Neuronal stem cell (in vitro differentiated cells): ENCODE measurements at regions not wholly inside any gene's neighbourhood (a gene's known extent, or its start where the extent isn't known, plus 50 kb on each side); places are given as distances from the start of the nearest gene placed in this dataset.

Source experiments
- DNase-seq: peaks from one replicate; pipeline ENCODE4 v3.0.0-alpha.2; 2013; ENCODE audit warnings: low spot score
- H2AFZ ChIP-seq: one replicate; pipeline ENCODE4 v1.6.1; 2013; ENCODE audit warnings: mild to moderate bottlenecking, low read length, inconsistent platforms
- H2AK5ac ChIP-seq: 2 replicates; pipeline ENCODE4 v1.6.1; 2013; ENCODE audit warnings: low read depth, mild to moderate bottlenecking, inconsistent platforms, low read length, moderate library complexity, mixed read lengths
- H2BK120ac ChIP-seq: 2 replicates; pipeline ENCODE4 v1.6.1; 2013; ENCODE audit warnings: low read depth, mild to moderate bottlenecking, inconsistent platforms, low read length, moderate library complexity, mixed read lengths
- H2BK12ac ChIP-seq: one replicate; pipeline ENCODE4 v1.6.1; 2013; ENCODE audit warnings: low read length, inconsistent platforms
- H2BK15ac ChIP-seq: 2 replicates; pipeline ENCODE4 v1.6.1; 2013; ENCODE audit warnings: mild to moderate bottlenecking, low read length, inconsistent platforms, mixed read lengths
- H2BK5ac ChIP-seq: one replicate; pipeline ENCODE4 v1.6.1; 2013; ENCODE audit warnings: inconsistent platforms, mild to moderate bottlenecking, low read length, moderate library complexity
- H3K14ac ChIP-seq: one replicate; pipeline ENCODE4 v1.6.1; 2013; ENCODE audit warnings: low read length, inconsistent platforms
- H3K18ac ChIP-seq: 2 replicates; pipeline ENCODE4 v1.6.1; 2013; ENCODE audit warnings: low read length, inconsistent platforms
- H3K23ac ChIP-seq: 2 replicates; pipeline ENCODE4 v1.6.1; 2013; ENCODE audit warnings: low read depth, mild to moderate bottlenecking, mixed read lengths, low read length, inconsistent platforms; ENCODE audit not compliant: poor library complexity
- H3K27ac ChIP-seq: replicated peaks from 3 replicates; pipeline ENCODE4 v1.5.1; 2013; ENCODE audit warnings: low read length, inconsistent platforms
- H3K27me3 ChIP-seq, 3 experiments: 2 replicates each; pipeline ENCODE4 v1.6.1; 2013; ENCODE audit warnings: low read length in 3 of 3, mild to moderate bottlenecking in 2 of 3, inconsistent platforms in 1 of 3, low read depth in 1 of 3, mixed read lengths in 1 of 3, moderate library complexity in 1 of 3; ENCODE audit not compliant: control insufficient read depth in 3 of 3, insufficient read depth in 3 of 3
- H3K36me3 ChIP-seq, 2 donors: replicated peaks in 1 of 2; 2 replicates each; pipeline ENCODE4 v1.6.1; 2013; ENCODE audit warnings: low read length in 2 of 2; ENCODE audit not compliant: control insufficient read depth in 2 of 2, insufficient read depth in 2 of 2
- H3K4ac ChIP-seq: 2 replicates; pipeline ENCODE4 v1.6.1; 2013; ENCODE audit warnings: inconsistent platforms, mild to moderate bottlenecking, low read length, moderate library complexity
- H3K4me1 ChIP-seq, 2 donors: 1 replicate in 1 of 2; 2 replicates in 1 of 2; pipeline ENCODE4 v1.6.1; 2013; ENCODE audit warnings: low read length in 2 of 2, low read depth in 1 of 2; ENCODE audit not compliant: control insufficient read depth in 2 of 2, insufficient read depth in 1 of 2
- H3K4me2 ChIP-seq: one replicate; pipeline ENCODE4 v1.6.1; 2013; ENCODE audit warnings: mild to moderate bottlenecking, low read length, inconsistent platforms; ENCODE audit not compliant: insufficient read depth, poor library complexity, severe bottlenecking
- H3K4me3 ChIP-seq, 2 donors: 2 replicates each; pipeline ENCODE4 v1.5.1; 2013; ENCODE audit warnings: low read length in 2 of 2, mild to moderate bottlenecking in 2 of 2, inconsistent platforms in 1 of 2, moderate library complexity in 1 of 2
- H3K79me1 ChIP-seq: one replicate; pipeline ENCODE4 v1.6.1; 2013; ENCODE audit warnings: low read depth, mild to moderate bottlenecking, inconsistent platforms, low read length, moderate library complexity
- H3K9ac ChIP-seq: one replicate; pipeline ENCODE4 v1.6.1; 2013; ENCODE audit warnings: mild to moderate bottlenecking, low read depth, low read length, inconsistent platforms; ENCODE audit not compliant: poor library complexity
- H3K9me3 ChIP-seq, 2 donors: replicated peaks in 1 of 2; 2 replicates each; pipeline versions ENCODE3 to v1.6.1; 2013; ENCODE audit warnings: low read length in 2 of 2, mild to moderate bottlenecking in 2 of 2, inconsistent platforms in 1 of 2, low read depth in 1 of 2, mixed read lengths in 1 of 2, moderate library complexity in 1 of 2; ENCODE audit not compliant: control insufficient read depth in 2 of 2, insufficient read depth in 1 of 2
- H4K8ac ChIP-seq: one replicate; pipeline ENCODE4 v1.6.1; 2013; ENCODE audit warnings: low read depth, mild to moderate bottlenecking, inconsistent platforms, low read length, moderate library complexity
- H4K91ac ChIP-seq: one replicate; pipeline ENCODE4 v1.6.1; 2013; ENCODE audit warnings: low read length, low read depth, mild to moderate bottlenecking, inconsistent platforms; ENCODE audit not compliant: poor library complexity
- WGBS, 2 donors: extraction: QIAGEN DNeasy Blood & Tissue Kit; methylation state at CpG; one replicate each; pipeline ENCODE4 v1.1.7; 2013; ENCODE audit warnings: missing lambda C conversion rate in 2 of 2, mixed read lengths in 1 of 2; ENCODE audit not compliant: insufficient read length in 2 of 2, insufficient replicate concordance in 1 of 2; ENCODE audit errors: extremely low coverage in 2 of 2; 5-methylcytosine and 5-hydroxymethylcytosine counted together

DNA sequence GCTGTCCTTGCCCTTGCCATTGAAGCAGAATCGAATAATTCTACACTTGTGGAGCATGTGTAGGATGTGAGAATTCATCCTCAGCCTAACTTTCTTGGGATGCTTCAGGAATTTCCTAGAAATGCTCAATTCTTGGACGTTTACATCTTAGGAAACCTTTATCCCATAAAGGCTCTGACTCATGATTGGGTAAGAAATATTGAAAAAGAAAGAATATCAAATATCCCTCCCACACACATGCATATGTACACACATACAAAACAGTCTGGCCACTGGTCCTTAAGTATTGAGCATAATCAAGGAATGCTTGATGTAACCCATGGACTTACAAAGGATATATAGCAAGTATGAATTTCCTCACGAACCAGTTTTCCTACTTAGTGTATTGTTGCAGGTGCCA is 83.9 kb upstream of the IPO9 start:
- H3K14ac ChIP-seq: no peak overlapping the region
- peaks cover 13 to 50% of the 10 kb centered on the region in 2 donors for H3K36me3 ChIP-seq
- no peak overlapping the region for H2BK12ac ChIP-seq
- no peak overlapping the region for H3K4ac ChIP-seq
- H4K91ac ChIP-seq: no peak overlapping the region
- no peak overlapping the region for H2AK5ac ChIP-seq
- H4K8ac ChIP-seq: no peak overlapping the region
- H3K27me3 ChIP-seq: no peaks in the 10 kb centered on the region
- H3K9me3 ChIP-seq: no peaks in the 10 kb centered on the region
- H3K23ac ChIP-seq: no peak overlapping the region
- H2AFZ ChIP-seq: no peak overlapping the region
- WGBS, 2 donors: no CpG with 5 or more reads among the region's 3 CpGs
- no peak for DNase-seq
- H3K4me1 ChIP-seq: peaks cover 31 to 40% of the 10 kb centered on the region in 2 donors
- no peaks in the 10 kb centered on the region for H3K79me1 ChIP-seq
- H2BK5ac ChIP-seq: no peak overlapping the region
- no peak overlapping the region for H3K18ac ChIP-seq
- H2BK15ac ChIP-seq: no peak overlapping the region
- no peak overlapping the region for H3K4me3 ChIP-seq
- no peak overlapping the region for H3K4me2 ChIP-seq
- H3K9ac ChIP-seq: no peak overlapping the region
- no peak overlapping the region for H2BK120ac ChIP-seq
- H3K27ac ChIP-seq: no peak overlapping the region

DNA sequence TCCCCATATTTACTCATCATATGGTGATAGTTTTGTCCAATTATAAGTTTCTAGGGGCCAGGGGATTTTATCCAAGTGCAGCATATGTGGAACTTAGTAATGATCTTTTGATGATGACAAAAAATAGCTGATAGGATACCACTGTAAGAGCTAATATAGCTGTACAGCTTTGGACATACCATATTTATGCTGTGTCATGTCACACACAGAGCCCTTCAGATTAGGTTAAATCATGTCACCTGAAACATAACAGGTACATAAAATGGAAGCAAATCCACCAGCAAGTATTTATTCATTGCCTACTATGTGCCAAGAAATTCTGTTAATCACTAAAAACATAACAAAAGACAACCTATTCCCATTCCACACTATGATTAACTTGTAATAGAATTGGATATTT is 82.8 kb upstream of the IPO9 start:
- Histone ChIP-seq H4K8ac (no peak overlapping the region), H3K4me1 (peaks cover 35 to 45% of the 10 kb centered on the region in 2 donors), H3K9ac (no peak overlapping the region), H3K36me3 (peaks cover 11 to 50% of the 10 kb centered on the region in 2 donors), H2AK5ac (no peak overlapping the region), H3K14ac (no peak overlapping the region), H2BK15ac (no peak overlapping the region), H3K9me3 (no peaks in the 10 kb centered on the region), H4K91ac (no peak overlapping the region), H3K27me3 (no peaks in the 10 kb centered on the region), H3K79me1 (no peaks in the 10 kb centered on the region), H2AFZ (no peak overlapping the region), H3K4me3 (no peak overlapping the region), H3K4ac (no peak overlapping the region), H3K4me2 (no peak overlapping the region), H2BK12ac (no peak overlapping the region), H3K23ac (no peak overlapping the region), H3K27ac (no peak overlapping the region), H2BK120ac (no peak overlapping the region), H3K18ac (no peak overlapping the region), H2BK5ac (no peak overlapping the region)
- no peak for DNase-seq

DNA sequence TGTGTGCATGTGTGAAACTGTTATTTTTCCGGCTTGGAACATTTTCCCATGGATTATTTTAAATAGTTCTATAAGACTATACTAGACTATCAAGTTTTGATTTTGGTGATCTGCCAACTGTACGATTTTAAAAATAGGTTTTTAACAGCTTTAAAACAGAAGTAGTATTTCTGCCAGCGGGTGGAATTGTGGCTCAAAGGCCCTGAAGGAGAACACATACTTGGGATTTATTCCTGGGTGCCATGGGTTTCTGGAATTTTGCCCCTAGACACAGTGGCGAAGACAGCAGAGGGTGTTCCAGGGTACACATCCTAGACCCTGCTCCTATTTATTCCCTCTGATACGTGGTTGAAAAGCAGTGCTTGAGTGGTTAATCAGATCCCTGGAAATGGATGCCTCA is 81.7 kb upstream of the IPO9 start:
- Histone ChIP-seq H3K9me3 (no peaks in the 10 kb centered on the region), H2AK5ac (no peak overlapping the region), H3K4me1 (peaks cover 32 to 36% of the 10 kb centered on the region in 2 donors), H3K36me3 (peaks cover 10 to 49% of the 10 kb centered on the region in 2 donors), H3K79me1 (no peaks in the 10 kb centered on the region), H3K14ac (no peak overlapping the region), H3K9ac (no peak overlapping the region), H4K8ac (no peak overlapping the region), H2BK15ac (no peak overlapping the region), H2AFZ (no peak overlapping the region), H4K91ac (no peak overlapping the region), H3K4ac (no peak overlapping the region), H2BK120ac (no peak overlapping the region), H3K23ac (no peak overlapping the region), H3K4me3 (no peak overlapping the region), H3K4me2 (no peak overlapping the region), H3K27me3 (no peaks in the 10 kb centered on the region), H3K18ac (no peak overlapping the region), H3K27ac (peak overlapping the region; percentile 99), H2BK12ac (no peak overlapping the region), H2BK5ac (no peak overlapping the region)
- DNase-seq: no peak
- no CpG with 5 or more reads among the region's 5 CpGs for WGBS, 2 donors

DNA sequence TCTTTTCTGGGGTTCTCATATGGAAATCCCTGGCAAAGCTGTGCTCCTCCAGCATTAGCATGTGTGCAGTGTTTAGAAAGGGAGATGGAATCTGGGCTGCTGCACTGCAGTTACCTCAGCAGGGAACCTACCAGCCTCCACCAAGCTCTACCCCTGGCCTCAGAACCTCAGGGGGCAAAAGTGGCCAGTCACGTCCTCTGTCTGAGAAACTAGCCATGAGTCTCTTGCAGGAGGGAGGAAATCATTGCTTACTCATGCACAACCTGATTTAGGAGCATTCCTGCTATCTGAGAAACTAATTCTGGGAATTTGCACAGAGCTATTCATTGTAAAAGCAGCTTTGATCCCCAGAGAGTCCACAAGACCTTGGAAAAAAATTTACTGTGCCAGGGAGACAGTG is 80.6 kb upstream of the IPO9 start:
- Histone ChIP-seq H3K27me3 (no peaks in the 10 kb centered on the region), H4K91ac (no peak overlapping the region), H2AFZ (no peak overlapping the region), H3K79me1 (no peaks in the 10 kb centered on the region), H3K4me2 (no peak overlapping the region), H3K14ac (no peak overlapping the region), H3K4me3 (no peak overlapping the region), H3K18ac (peak overlapping the region; percentile 31), H2BK12ac (no peak overlapping the region), H2BK15ac (no peak overlapping the region), H3K23ac (no peak overlapping the region), H3K4me1 (peaks cover 35 to 43% of the 10 kb centered on the region in 2 donors), H3K4ac (no peak overlapping the region), H3K27ac (peak overlapping the region; percentile 99), H3K9ac (no peak overlapping the region), H2BK5ac (no peak overlapping the region), H4K8ac (no peak overlapping the region), H3K9me3 (no peaks in the 10 kb centered on the region), H2AK5ac (no peak overlapping the region), H2BK120ac (no peak overlapping the region), H3K36me3 (peaks cover 10 to 39% of the 10 kb centered on the region in 2 donors)
- no peak for DNase-seq
- WGBS, 2 donors: no CpG with 5 or more reads among the region's 1 CpG
